ENCODE measurements at regions not wholly inside any gene's neighbourhood (a gene's known extent, or its start where the extent isn't known, plus 50 kb on each side); places are given as distances from the start of the nearest gene placed in this dataset.

DNA sequence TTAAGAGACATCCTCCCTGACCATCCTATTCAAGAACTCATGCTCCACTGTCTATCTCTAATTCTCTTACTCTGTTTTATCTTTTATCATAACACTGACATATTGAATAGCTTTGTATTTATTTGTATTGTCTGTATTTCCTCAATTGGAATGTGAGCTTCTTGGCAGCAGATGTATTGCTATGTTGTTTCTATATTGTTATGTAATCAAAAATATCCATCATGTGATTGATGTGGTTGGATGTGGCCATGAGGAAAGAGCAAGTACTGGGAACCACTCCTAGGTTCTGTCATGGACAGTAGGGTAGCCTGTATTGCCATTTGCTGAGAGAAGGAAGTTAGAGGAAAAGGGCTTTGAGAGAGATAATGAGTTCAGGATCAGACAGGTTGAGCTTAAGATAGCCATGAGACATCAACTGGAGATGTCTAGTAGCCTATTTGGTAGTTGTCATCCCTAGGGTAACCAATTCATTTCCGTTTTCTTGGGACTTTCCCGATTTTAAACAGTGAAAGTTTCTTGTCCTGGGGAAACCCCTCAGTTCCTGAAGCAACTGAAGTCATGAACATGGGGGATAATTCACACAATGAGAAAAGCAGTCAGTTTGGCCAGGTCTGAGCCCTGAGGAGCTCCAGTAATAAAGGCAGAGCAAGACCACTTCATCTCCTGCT lies 404.5 kb downstream of the INSC start:
- H3K27ac ChIP-seq, result no peak overlapping the region
- DNase-seq (ENCODE audit: low spot score), result no peak
- 79% methylated on average over 2 of the region's 2 CpGs for WGBS
- intact Hi-C loops (cut with DNase I), result no loop called here
- H3K4me3 ChIP-seq, result no peak overlapping the region
- H3K36me3 ChIP-seq, result no peaks in the 10 kb centered on the region
- TF ChIP-seq CTCF (IDR thresholded peaks at IDR 0.05) (no peak), POLR2A (IDR thresholded peaks at IDR 0.05) (no peak), POLR2AphosphoS5 (IDR thresholded peaks at IDR 0.05) (no peak)
- no peaks in the 10 kb centered on the region for H3K9me3 ChIP-seq
- H3K27me3 ChIP-seq (replicated peaks; ENCODE audit: insufficient read depth), result no peaks in the 10 kb centered on the region
- no peaks in the 10 kb centered on the region for H3K4me1 ChIP-seq (replicated peaks)

DNA sequence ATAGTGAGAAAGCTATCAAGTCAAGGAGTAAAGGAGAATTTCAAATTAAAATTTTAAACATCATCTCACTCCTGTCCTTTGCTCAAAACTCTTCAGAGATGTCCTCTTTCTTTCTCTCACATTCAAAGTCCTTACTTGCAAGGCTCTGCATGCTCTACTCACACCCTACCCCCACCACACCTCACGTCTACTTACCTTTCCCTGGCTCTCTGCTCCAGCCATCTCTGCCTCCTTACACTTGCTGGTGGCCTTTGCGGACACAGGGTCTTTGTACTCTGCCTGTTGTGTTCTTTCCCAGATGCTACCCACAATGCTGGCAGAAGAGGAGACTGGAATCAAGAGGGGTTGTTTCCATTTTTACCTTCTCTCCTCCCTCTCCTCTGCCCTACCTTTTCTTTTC lies 405.2 kb downstream of the INSC start:
- Histone ChIP-seq H3K27ac (no peak overlapping the region), H3K36me3 (no peaks in the 10 kb centered on the region), H3K9me3 (no peaks in the 10 kb centered on the region), H3K27me3 (replicated peaks; ENCODE audit: insufficient read depth) (no peaks in the 10 kb centered on the region), H3K4me1 (replicated peaks) (no peaks in the 10 kb centered on the region), H3K4me3 (no peak overlapping the region)
- no peak for TF ChIP-seq POLR2A (IDR thresholded peaks at IDR 0.05)
- no peak for TF ChIP-seq POLR2AphosphoS5 (IDR thresholded peaks at IDR 0.05)
- TF ChIP-seq CTCF (IDR thresholded peaks at IDR 0.05), result no peak
- intact Hi-C loops (cut with DNase I), result no loop called here
- 78% methylated on average over 2 of the region's 2 CpGs for WGBS
- DNase-seq (ENCODE audit: low spot score), result no peak

GRCh38 chr11:15523543-15523942 lies 408.8 kb downstream of the INSC start:
- no peak for DNase-seq (ENCODE audit: low spot score)
- Histone ChIP-seq H3K27me3 (replicated peaks; ENCODE audit: insufficient read depth) (no peaks in the 10 kb centered on the region), H3K27ac (no peak overlapping the region), H3K4me3 (no peak overlapping the region), H3K36me3 (no peaks in the 10 kb centered on the region), H3K4me1 (replicated peaks) (no peaks in the 10 kb centered on the region), H3K9me3 (no peaks in the 10 kb centered on the region)
- intact Hi-C loops (cut with DNase I), result no loop called here
- WGBS, result 11% methylated on average over 2 of the region's 2 CpGs
- TF ChIP-seq POLR2A (IDR thresholded peaks at IDR 0.05) (no peak), CTCF (IDR thresholded peaks at IDR 0.05) (no peak), POLR2AphosphoS5 (IDR thresholded peaks at IDR 0.05) (no peak)

- Histone ChIP-seq H3K4me1 (replicated peaks) (no peaks in the 10 kb centered on the region), H3K27me3 (replicated peaks; ENCODE audit: insufficient read depth) (no peaks in the 10 kb centered on the region), H3K4me3 (no peak overlapping the region), H3K27ac (no peak overlapping the region), H3K9me3 (no peaks in the 10 kb centered on the region), H3K36me3 (no peaks in the 10 kb centered on the region)
- no peak for DNase-seq (ENCODE audit: low spot score)
- 89% methylated on average over 1 of the region's 1 CpG for WGBS
- TF ChIP-seq POLR2A (IDR thresholded peaks at IDR 0.05) (no peak), POLR2AphosphoS5 (IDR thresholded peaks at IDR 0.05) (no peak), CTCF (IDR thresholded peaks at IDR 0.05) (no peak)
- intact Hi-C loops (cut with DNase I), result no loop called here
These were observed 410.9 kb downstream of the INSC start for GRCh38 chr11:15525582-15525981.

DNA sequence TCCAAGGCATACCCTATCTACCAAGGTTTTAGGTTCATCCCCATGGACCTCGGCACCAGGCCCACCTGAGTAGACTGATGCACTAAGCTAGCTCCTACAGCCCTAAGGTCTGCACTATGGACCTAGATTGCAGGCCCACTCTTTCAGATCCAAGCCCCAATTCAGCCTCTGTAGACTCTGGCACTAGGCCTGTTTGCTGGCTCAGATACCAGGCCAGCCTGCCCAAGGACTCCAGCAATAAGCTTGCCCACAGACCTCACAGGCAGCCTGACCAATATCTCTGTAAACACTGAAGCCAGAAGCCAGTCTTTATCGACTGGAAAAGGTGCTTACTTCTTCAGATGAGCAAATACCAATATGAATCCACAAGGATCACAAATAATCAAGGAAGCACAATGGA lies 411.3 kb downstream of the INSC start:
- no peak for TF ChIP-seq POLR2A (IDR thresholded peaks at IDR 0.05)
- TF ChIP-seq CTCF (IDR thresholded peaks at IDR 0.05), result no peak
- no peak for TF ChIP-seq POLR2AphosphoS5 (IDR thresholded peaks at IDR 0.05)
- H3K36me3 ChIP-seq, result no peaks in the 10 kb centered on the region
- no peaks in the 10 kb centered on the region for H3K27me3 ChIP-seq (replicated peaks; ENCODE audit: insufficient read depth)
- H3K4me1 ChIP-seq (replicated peaks), result no peaks in the 10 kb centered on the region
- DNase-seq (ENCODE audit: low spot score), result no peak
- H3K27ac ChIP-seq, result no peak overlapping the region
- H3K4me3 ChIP-seq, result no peak overlapping the region
- H3K9me3 ChIP-seq, result no peaks in the 10 kb centered on the region
- intact Hi-C loops (cut with DNase I), result no loop called here
- 82% methylated on average over 2 of the region's 2 CpGs for WGBS
